ENCODE measurements at regions not wholly inside any gene's neighbourhood (a gene's known extent, or its start where the extent isn't known, plus 50 kb on each side); places are given as distances from the start of the nearest gene placed in this dataset.

DNA sequence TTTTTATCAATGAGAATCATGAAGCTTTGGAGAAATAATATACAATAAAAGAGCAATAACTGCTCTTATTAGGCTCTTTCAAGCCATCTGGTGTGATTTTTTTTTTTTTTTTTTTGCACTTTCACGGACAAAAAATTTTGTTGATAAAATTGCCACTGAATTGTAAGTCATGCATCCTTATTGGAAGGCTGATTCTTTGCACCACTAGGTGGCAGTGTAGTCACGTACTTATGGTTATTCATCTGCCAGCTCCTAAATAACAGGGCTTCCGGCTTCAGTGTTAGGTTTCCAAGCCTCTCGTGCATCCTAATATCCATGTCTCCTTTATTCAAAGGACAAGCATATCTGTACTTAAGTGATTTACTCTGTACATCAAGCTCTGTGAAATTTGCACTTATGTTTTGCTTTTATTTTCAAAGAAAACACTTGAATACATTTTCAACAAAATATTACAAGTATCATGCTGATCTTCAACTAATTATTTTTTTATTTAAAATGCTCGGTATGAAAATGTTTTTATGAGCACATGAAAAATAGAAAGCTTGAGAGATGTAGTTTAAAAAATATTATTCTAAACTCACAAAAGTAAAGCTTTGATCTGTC lies 1578.3 kb upstream of the TENM3 start:
- TF ChIP-seq SMC3 (IDR thresholded peaks at IDR 0.05; ENCODE audit: low read depth, low read length) (peak; percentile 53), FOS (IDR thresholded peaks at IDR 0.05; ENCODE audit: low read depth, low read length) (no peak), POLR2A (IDR thresholded peaks at IDR 0.05; ENCODE audit: low read depth, low read length) (no peak), CEBPB (IDR thresholded peaks at IDR 0.05; ENCODE audit: low read depth, low read length) (no peak)
- TF ChIP-seq, protein P1, sequence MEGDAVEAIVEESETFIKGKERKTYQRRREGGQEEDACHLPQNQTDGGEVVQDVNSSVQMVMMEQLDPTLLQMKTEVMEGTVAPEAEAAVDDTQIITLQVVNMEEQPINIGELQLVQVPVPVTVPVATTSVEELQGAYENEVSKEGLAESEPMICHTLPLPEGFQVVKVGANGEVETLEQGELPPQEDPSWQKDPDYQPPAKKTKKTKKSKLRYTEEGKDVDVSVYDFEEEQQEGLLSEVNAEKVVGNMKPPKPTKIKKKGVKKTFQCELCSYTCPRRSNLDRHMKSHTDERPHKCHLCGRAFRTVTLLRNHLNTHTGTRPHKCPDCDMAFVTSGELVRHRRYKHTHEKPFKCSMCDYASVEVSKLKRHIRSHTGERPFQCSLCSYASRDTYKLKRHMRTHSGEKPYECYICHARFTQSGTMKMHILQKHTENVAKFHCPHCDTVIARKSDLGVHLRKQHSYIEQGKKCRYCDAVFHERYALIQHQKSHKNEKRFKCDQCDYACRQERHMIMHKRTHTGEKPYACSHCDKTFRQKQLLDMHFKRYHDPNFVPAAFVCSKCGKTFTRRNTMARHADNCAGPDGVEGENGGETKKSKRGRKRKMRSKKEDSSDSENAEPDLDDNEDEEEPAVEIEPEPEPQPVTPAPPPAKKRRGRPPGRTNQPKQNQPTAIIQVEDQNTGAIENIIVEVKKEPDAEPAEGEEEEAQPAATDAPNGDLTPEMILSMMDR (conservative IDR thresholded peaks at IDR 0.05; ENCODE audit: low read depth, low read length) = peak; percentile 85

All from IMR-90 (cell line).